HT-29 (cell line): ENCODE measurements at regions not wholly inside any gene's neighbourhood (a gene's known extent, or its start where the extent isn't known, plus 50 kb on each side); places are given as distances from the start of the nearest gene placed in this dataset.
"Not testable (repeated sequence)": the region's sequence is repeated elsewhere in the genome, so short reads cannot be mapped to it uniquely, and the experiment has no call there.

Experiments
- DNase-seq: peaks from one replicate; pipeline ENCODE4 v3.0.0-alpha.2; 2015; ENCODE audit warnings: low spot score

DNA sequence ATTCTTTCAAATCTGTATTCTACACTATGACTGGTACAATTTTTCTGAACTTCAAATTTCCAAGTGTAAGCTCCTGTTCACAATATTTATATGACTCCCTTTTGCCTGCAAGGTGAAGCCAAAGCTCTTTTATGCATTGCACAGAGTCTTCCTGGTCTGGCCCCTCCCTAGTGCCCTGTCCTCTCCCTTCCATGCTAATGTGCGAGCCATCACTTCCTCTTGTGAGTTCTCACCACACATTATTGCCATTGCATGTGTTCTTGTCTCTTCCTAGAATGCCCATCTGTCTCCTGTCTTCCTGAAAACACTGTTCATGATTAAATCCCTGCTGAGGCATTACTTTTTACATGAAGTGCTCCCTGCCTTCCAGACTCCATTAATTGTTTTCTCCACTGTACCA is 169.9 kb downstream of the MC4R start:
- DNase-seq, result no peak

DNA sequence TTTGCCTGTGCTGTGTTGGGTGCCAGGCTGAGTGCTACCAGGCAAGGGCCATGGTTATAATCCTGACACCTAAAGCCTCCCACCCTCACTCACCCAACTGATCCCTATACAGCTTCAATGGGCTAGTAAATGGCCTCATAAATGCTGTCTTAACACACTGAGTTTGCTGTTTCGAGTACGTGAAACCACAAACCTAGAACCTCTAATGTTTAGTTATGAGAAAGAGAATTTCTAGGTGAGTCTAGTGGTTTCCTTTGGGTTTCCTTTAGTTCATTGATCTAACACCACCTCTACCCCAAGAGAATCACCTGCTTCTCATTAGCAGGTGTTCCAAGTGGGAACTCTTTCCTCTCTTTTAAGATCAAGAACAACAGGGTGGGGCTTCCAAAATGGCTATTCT is 172.0 kb downstream of the MC4R start:
- DNase-seq, result no peak

DNA sequence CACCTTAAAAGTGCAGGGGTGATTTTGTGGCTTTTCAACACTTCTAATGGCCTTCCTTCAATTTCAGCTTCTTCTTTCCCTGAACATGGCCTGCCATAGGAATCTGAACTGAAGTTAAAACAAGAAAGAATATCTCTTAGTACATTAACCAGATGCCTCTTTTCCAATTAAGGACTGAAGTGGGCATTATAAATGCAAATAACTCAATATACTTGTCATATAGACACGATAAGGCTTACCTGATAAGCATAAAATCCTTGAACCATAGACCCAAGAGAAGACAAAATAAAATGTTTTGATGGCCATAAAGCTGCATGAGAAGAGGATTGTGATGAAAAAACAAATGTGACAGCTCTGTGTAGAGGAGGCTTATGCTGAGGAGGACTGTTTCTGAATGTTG is 173.1 kb downstream of the MC4R start:
- no peak for DNase-seq

GRCh38 chr18:60197671-60198462 is 174.7 kb downstream of the MC4R start:
- no peak for DNase-seq

GRCh38 chr18:60196836-60197606 is 175.6 kb downstream of the MC4R start:
- DNase-seq, result no peak

GRCh38 chr18:60193780-60194179 is 178.8 kb downstream of the MC4R start:
- no peak for DNase-seq

DNA sequence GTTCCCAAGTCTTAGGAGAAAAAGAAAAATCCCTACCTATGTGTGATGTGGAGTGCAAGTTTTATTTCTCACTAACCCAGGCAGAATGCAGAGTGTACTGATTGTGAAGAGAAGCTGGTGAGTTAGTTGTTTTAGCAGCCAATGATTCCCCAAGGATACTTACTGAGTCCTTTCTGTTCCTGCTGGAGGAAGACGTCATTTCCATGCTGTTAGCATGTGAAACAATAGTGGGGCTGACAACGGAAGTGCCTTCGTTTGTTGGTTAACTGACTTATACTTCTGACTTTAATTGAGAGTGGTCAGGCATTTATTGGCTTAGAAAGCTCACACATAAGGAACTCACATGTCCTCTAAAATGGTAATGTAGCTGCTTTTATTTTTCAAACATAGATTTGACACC is 180.6 kb downstream of the MC4R start:
- no peak for DNase-seq

GRCh38 chr18:60189856-60190255 is 182.7 kb downstream of the MC4R start:
- DNase-seq, result no peak

GRCh38 chr18:60188958-60189357 is 183.6 kb downstream of the MC4R start:
- no peak for DNase-seq

- DNase-seq, result no peak
Observed at GRCh38 chr18:60182223-60182622, 190.4 kb downstream of the MC4R start.

DNA sequence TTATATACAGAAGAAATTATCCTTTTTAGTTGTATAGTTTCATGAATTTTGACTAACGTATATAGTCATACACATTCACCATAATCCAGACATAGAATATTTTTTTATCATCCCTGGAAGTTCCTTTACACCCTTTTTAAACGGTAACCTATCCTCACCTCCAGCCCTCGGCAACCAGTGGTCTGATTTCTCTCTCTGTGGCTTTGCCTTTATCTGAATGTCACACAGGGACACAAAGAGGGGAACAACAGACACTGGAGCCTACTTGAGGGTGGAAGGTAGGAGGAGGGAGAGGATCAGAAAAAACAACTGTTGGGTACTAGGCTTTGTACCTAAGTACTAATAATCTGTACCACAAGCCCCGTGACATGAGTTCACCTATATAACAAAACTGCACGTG is 191.9 kb downstream of the MC4R start:
- no peak for DNase-seq

- DNase-seq, result not testable (repeated sequence)
Observed at GRCh38 chr18:60178224-60178623, 194.4 kb downstream of the MC4R start.

DNA sequence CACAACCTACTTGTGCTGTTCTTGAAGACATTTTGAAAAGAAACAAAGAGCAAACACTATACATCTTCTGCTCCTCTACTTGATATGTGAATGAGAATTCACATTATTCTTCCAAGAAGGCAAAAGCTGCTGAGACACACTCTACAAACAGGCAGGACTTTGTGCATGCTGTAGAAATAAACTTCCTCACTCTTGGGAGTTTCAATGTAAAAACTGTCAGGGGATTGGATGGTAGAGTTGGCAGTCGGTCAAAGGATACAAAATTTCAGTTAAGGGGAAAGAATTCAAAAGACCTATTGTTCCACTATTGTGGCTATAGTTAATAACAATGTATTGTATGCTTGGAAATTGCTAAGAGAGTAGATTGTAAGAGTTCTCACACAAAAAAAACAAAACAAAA is 196.3 kb downstream of the MC4R start:
- no peak for DNase-seq

- DNase-seq, result no peak
Observed at GRCh38 chr18:60174832-60175231, 197.7 kb downstream of the MC4R start.

GRCh38 chr18:60172030-60172429 is 200.5 kb downstream of the MC4R start:
- no peak for DNase-seq

DNA sequence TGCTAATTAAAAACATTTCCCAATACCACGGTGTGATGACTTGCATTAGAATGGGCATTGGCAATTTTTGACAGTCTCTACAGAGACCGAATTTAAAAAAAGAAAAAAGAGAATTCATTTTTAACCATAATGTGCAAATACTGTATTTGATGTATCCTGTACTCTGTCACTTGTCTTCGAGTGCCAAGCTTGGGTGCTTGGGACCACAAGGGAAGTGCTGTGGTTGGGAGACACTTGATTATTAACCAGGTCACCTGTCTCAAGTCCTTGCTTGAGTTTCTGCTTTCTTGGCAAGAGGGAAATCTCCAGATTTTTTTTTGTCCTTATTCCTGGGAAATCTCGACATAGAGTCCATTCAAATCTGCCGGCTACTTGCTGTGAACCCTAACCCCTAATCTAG is 209.0 kb downstream of the MC4R start:
- no peak for DNase-seq

DNA sequence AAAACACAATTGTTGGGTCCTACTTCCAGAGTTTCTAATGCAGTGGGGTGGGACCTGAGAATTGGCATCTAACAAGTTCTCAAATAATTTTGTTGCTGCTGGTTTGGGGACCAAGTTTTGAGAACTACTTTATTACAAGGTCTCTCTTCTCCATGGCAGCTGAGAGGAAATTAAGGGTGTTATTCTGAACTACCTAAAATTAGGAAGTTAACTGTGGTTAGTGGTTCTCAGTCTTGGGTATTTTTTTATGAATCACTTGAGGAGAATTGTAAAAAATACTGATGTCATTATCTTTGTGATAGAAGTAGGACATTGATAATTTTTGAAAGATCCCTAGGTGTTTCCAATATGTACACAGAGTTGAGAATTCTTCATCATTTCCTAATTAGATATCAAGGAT is 210.2 kb downstream of the MC4R start:
- DNase-seq, result no peak

DNA sequence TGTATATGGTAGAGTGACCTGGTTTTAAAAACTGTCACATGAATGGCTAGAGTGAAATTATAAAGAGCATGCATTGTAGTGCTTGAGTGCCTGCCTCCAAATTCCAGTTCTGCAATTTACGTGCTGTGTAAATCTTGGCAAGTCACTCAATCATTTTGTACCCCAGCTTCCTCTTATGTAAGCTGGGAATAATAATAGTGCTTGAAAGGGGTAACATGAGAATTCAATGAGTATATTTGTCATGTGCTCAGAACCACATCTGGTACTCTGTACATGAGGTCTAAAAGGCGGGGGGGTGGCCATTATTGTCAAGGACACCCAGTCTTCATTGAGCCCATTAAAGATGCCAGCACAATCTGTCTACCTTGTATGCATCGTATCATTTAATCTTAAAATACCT is 214.8 kb downstream of the MC4R start:
- DNase-seq, result no peak

DNA sequence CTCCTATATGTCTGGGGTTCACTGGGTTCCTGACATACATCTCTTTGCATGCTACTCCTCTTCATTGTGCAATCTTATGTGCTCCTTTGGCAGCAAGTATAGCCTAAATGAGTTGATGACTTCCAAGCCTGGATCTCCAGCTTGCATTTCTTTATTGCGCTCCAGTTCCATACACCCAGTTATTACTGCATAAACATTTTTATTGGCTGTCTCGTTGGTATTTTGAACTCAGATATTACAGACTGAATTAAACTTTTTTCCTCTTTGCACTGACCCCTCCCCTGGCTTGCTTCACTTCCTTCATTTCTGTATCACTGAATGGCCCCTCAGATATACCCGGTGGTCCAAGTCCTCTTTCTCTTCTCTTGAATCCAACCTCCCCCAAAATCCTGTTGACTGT is 219.2 kb downstream of the MC4R start:
- DNase-seq, result no peak

GRCh38 chr18:60149316-60149715 is 223.3 kb downstream of the MC4R start:
- no peak for DNase-seq

DNA sequence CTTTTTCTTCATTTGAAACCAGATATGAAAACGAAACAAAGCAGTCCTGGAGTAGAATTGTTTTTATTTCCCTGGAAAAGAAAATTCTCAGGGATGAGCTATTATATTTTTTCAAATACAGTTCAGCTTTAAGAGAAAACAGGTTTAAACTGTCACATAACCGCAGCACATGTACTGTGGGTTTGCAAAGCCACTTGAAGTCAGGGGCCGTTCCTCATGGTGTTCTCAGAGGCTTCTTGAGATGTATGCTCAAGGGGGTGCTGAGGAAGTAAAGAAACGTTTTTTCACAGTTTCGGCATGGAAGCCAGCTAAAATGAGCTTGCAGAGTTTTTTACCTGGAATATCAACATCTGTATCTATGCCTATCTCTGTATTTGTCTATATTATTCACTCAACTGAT is 225.3 kb downstream of the MC4R start:
- no peak for DNase-seq

DNA sequence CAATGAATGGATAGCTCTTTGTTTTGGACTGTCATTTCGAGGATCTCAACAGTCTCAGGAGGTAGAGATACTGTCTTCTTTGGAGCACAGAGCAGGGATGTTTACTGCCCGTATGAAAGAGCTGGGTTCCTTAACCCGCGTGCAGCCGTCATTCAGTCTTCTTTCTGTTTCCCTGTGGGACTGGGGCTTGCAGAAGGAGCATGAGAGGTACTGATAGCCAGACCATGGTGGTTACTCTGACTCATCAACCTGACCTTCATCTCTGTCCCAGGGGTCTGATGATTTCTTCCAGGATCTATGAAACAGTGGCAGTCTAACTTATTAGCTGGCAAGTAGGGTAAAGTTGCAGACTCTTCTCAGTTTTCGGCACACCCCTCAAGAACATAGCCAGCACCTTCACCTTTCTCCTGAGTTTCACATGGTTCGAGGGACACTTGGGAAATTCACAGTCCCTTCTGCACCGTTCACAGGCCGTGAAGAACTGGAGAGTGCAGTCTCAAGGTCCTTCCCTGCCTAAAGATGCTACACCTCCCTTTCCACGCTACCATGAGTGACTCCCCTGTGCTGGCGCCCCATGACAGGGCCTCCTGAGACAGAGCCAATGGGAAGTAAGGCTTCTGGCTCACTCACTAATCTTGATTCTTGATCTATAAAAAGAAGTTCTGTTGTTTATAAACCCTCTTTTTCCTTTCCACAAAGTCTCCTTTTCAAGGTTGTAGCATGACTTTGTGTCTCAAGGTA is 226.2 kb downstream of the MC4R start:
- no peak for DNase-seq

GRCh38 chr18:60145776-60146175 is 226.8 kb downstream of the MC4R start:
- DNase-seq, result no peak
